ENCODE measurements at regions not wholly inside any gene's neighbourhood (a gene's known extent, or its start where the extent isn't known, plus 50 kb on each side); places are given as distances from the start of the nearest gene placed in this dataset.

DNA sequence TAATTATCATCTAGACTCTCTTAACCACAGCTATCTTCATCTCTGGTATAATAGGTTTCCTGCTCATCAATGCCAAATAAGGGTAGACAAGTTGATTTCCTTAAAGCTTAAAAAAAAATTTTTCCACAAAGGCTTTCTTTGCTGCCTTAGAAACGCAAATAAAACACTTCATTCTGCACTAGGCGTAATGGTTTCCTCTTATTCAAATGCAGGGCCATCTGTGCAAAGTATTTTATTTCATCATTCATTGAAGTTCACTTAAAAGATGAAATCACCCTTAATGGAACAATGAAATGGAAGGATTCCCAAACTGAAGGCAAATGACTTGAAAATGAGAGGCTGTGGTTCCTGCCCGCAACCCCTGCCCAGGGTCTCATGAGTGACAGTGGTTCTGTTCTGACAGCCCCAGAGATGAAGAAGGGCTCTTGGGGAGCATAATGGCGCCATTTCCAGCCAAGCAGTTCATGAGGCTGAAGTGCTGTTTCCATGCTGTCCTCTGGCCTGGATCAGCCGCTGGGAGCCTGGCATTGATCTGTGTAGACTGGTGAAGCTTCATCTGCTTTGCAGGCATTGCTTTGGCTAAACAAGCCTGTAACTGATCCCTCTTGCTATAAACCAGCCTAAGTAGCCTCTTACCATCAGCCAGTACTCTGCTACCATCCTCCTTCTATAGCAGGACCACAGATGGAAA lies 276.9 kb upstream of the WWC1 start:
- no peak for DNase-seq (ENCODE audit: low read depth)
- H3K4me3 ChIP-seq (ENCODE audit: low read depth, low read length), result no peak overlapping the region
- TF ChIP-seq POLR2A (IDR thresholded peaks at IDR 0.05; ENCODE audit: extremely low read depth, insufficient read length) (no peak), MYC (IDR thresholded peaks at IDR 0.05; ENCODE audit: low read depth, low read length) (no peak)
- TF ChIP-seq, protein P1, sequence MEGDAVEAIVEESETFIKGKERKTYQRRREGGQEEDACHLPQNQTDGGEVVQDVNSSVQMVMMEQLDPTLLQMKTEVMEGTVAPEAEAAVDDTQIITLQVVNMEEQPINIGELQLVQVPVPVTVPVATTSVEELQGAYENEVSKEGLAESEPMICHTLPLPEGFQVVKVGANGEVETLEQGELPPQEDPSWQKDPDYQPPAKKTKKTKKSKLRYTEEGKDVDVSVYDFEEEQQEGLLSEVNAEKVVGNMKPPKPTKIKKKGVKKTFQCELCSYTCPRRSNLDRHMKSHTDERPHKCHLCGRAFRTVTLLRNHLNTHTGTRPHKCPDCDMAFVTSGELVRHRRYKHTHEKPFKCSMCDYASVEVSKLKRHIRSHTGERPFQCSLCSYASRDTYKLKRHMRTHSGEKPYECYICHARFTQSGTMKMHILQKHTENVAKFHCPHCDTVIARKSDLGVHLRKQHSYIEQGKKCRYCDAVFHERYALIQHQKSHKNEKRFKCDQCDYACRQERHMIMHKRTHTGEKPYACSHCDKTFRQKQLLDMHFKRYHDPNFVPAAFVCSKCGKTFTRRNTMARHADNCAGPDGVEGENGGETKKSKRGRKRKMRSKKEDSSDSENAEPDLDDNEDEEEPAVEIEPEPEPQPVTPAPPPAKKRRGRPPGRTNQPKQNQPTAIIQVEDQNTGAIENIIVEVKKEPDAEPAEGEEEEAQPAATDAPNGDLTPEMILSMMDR (IDR thresholded peaks at IDR 0.05; ENCODE audit: low read depth, low read length), result no peak
- TF ChIP-seq, protein P2, sequence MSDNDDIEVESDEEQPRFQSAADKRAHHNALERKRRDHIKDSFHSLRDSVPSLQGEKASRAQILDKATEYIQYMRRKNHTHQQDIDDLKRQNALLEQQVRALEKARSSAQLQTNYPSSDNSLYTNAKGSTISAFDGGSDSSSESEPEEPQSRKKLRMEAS (IDR thresholded peaks at IDR 0.05; ENCODE audit: low read depth, low read length), result no peak

DNA sequence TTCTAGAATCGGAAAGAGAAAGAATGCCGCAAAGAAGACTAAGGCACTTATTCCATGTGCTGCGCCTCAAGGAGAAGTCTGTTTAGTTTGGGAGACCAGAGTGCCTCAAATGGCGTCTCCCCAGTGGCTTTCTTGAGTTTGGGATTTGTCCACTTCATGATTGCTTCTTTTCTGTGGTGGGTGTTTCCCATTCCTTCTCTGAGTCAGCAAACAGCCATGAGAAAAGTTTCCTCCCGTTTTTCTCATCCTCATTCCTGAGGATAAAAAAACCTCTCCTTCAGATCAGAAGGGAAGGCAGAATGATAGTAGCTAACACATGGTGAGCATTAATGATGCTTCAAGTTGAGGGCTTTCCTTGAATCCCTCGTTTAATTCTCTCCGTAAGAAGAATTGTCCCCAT lies 275.9 kb upstream of the WWC1 start:
- TF ChIP-seq, protein P1 (IDR thresholded peaks at IDR 0.05; ENCODE audit: low read depth, low read length), result no peak
- no peak for TF ChIP-seq MYC (IDR thresholded peaks at IDR 0.05; ENCODE audit: low read depth, low read length)
- TF ChIP-seq, protein P2 (IDR thresholded peaks at IDR 0.05; ENCODE audit: low read depth, low read length), result no peak
- no peak for TF ChIP-seq POLR2A (IDR thresholded peaks at IDR 0.05; ENCODE audit: extremely low read depth, insufficient read length)
- H3K4me3 ChIP-seq (ENCODE audit: low read depth, low read length), result no peak overlapping the region
- no peak for DNase-seq (ENCODE audit: low read depth)

DNA sequence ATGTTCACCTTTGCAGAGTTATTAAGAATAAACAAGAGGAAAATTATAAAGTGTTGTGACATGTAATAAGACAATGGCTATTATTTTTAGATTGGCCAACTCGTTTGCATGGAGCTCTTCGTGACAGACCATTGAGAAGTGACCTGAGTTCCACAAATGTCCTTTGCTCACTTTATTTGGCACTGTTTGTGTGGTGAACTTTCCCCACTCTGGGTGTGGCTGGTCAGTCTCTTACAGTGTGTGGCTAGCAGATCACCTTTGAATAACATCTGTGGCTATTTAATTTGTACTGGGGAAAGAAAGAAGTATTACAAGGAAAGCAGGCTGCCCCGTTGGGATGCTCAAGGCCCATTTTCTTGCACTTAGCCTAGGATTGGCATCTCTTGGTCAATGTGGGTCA lies 274.1 kb upstream of the WWC1 start:
- TF ChIP-seq, protein P1 (IDR thresholded peaks at IDR 0.05; ENCODE audit: low read depth, low read length), result no peak
- TF ChIP-seq POLR2A (IDR thresholded peaks at IDR 0.05; ENCODE audit: extremely low read depth, insufficient read length), result no peak
- TF ChIP-seq, protein P2 (IDR thresholded peaks at IDR 0.05; ENCODE audit: low read depth, low read length), result no peak
- no peak for DNase-seq (ENCODE audit: low read depth)
- H3K4me3 ChIP-seq (ENCODE audit: low read depth, low read length), result no peak overlapping the region

- DNase-seq (ENCODE audit: low read depth), result no peak
- TF ChIP-seq POLR2A (IDR thresholded peaks at IDR 0.05; ENCODE audit: extremely low read depth, insufficient read length) (no peak), MYC (IDR thresholded peaks at IDR 0.05; ENCODE audit: low read depth, low read length) (no peak)
- TF ChIP-seq, protein P1 (IDR thresholded peaks at IDR 0.05; ENCODE audit: low read depth, low read length), result no peak
- TF ChIP-seq, protein P2 (IDR thresholded peaks at IDR 0.05; ENCODE audit: low read depth, low read length), result no peak
- no peak overlapping the region for H3K4me3 ChIP-seq (ENCODE audit: low read depth, low read length)
Measured at GRCh38 chr5:168019143-168019542, 272.3 kb upstream of the WWC1 start.

- no peak overlapping the region for H3K4me3 ChIP-seq (ENCODE audit: low read depth, low read length)
- DNase-seq (ENCODE audit: low read depth), result no peak
- TF ChIP-seq, protein P1 (IDR thresholded peaks at IDR 0.05; ENCODE audit: low read depth, low read length), result no peak
- TF ChIP-seq, protein P2 (IDR thresholded peaks at IDR 0.05; ENCODE audit: low read depth, low read length), result no peak
- no peak for TF ChIP-seq POLR2A (IDR thresholded peaks at IDR 0.05; ENCODE audit: extremely low read depth, insufficient read length)
Measured at GRCh38 chr5:168020542-168021294, 270.7 kb upstream of the WWC1 start.

Measured in NB4 (cell line).